ENCODE measurements at regions not wholly inside any gene's neighbourhood (a gene's known extent, or its start where the extent isn't known, plus 50 kb on each side); places are given as distances from the start of the nearest gene placed in this dataset.

DNA sequence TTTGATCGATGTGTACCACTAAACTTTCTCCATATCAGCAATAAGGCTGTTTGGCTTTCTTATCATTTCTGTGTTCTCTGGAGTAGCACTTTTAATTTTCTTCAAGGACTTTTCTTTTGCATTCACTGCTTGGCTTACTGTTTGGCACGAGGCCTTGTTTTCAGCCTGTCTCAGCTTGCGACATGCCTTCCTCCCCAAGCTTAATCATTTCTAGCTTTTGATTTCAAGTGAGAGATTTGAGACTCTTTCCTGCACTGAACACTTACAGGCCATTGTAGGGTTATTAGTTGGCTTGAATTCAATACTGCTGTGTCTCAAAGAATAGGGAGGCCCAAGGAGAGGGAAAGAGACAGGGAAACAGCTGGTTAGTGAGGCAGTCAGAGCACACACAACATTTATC is 120.6 kb upstream of the KCND3 start:
- in situ Hi-C loops (cut with MboI; ENCODE audit: low sequenced_read_pairs): no loop called here
- Histone ChIP-seq H3K18ac (ENCODE audit: low read depth, low read length) (no peak overlapping the region), H2AK5ac (ENCODE audit: low read depth, low read length) (no peak overlapping the region), H2BK5ac (ENCODE audit: low read depth, low read length, poor library complexity, severe bottlenecking) (no peak overlapping the region), H3K4me2 (ENCODE audit: low read depth, low read length) (no peak overlapping the region), H3K4me3 (ENCODE audit: insufficient read depth, low read depth, low read length) (no peak overlapping the region), H3K9ac (ENCODE audit: low read depth, low read length) (no peak overlapping the region), H4K5ac (ENCODE audit: low read depth, low read length) (no peak overlapping the region), H4K91ac (ENCODE audit: insufficient read depth, low read depth, low read length) (no peak overlapping the region), H2AK9ac (replicated peaks; ENCODE audit: low read depth, low read length, poor library complexity) (no peak overlapping the region), H2BK20ac (ENCODE audit: low read depth, low read length) (no peak overlapping the region), H4K8ac (ENCODE audit: low read depth in 2 of 2, low read length in 2 of 2) (no peak overlapping the region), H3K4me1 (ENCODE audit: control insufficient read depth, insufficient read depth, low read length) (no peaks in the 10 kb centered on the region), H2BK15ac (ENCODE audit: low read depth, low read length) (no peak overlapping the region), H3K4ac (ENCODE audit: low read depth, low read length) (no peak overlapping the region), H2AFZ (replicated peaks; ENCODE audit: low read length, poor library complexity) (no peak overlapping the region), H3K9me3 (ENCODE audit: control insufficient read depth, insufficient read depth, low read length) (no peaks in the 10 kb centered on the region), H3K23ac (ENCODE audit: low read depth, low read length) (no peak overlapping the region), H3K36me3 (ENCODE audit: control insufficient read depth, insufficient read depth, low read length) (no peaks in the 10 kb centered on the region), H3K9me1 (ENCODE audit: insufficient read depth, low read length) (no peaks in the 10 kb centered on the region), H2BK120ac (ENCODE audit: low read depth, low read length) (no peak overlapping the region), H3K79me1 (ENCODE audit: low read depth in 1 of 2, low read length in 2 of 2) (no peaks in the 10 kb centered on the region), H3K27me3 (ENCODE audit: control insufficient read depth, insufficient read depth, low read length) (no peaks in the 10 kb centered on the region), H4K20me1 (ENCODE audit: insufficient read depth, low read length) (no peaks in the 10 kb centered on the region), H3K14ac (replicated peaks; ENCODE audit: low read depth, low read length) (no peak overlapping the region), H3K56ac (ENCODE audit: extremely low read depth, insufficient read depth, low read length) (no peak overlapping the region), H3K27ac (ENCODE audit: insufficient read depth, low read length) (no peak overlapping the region)
- no peak for TF ChIP-seq MAFK (IDR thresholded peaks at IDR 0.05; ENCODE audit: low read depth, low read length)
- TF ChIP-seq MXI1 (IDR thresholded peaks at IDR 0.05; ENCODE audit: borderline replicate concordance, low read depth, low read length): no peak
- TF ChIP-seq RCOR1 (IDR thresholded peaks at IDR 0.05; ENCODE audit: insufficient replicate concordance, low read length): no peak
- no peak for TF ChIP-seq CTCF (conservative IDR thresholded peaks at IDR 0.05; ENCODE audit: low read depth, low read length)
- TF ChIP-seq FOS (IDR thresholded peaks at IDR 0.05; ENCODE audit: low read depth, low read length): no peak
- TF ChIP-seq RAD21 (IDR thresholded peaks at IDR 0.05; ENCODE audit: low read length): no peak
- TF ChIP-seq POLR2A (IDR thresholded peaks at IDR 0.05; ENCODE audit: low read depth, low read length): no peak
- TF ChIP-seq USF2 (IDR thresholded peaks at IDR 0.05; ENCODE audit: low read depth, low read length): no peak
- no peak for TF ChIP-seq RFX5 (IDR thresholded peaks at IDR 0.05; ENCODE audit: low read depth, low read length)
- TF ChIP-seq, protein P1, sequence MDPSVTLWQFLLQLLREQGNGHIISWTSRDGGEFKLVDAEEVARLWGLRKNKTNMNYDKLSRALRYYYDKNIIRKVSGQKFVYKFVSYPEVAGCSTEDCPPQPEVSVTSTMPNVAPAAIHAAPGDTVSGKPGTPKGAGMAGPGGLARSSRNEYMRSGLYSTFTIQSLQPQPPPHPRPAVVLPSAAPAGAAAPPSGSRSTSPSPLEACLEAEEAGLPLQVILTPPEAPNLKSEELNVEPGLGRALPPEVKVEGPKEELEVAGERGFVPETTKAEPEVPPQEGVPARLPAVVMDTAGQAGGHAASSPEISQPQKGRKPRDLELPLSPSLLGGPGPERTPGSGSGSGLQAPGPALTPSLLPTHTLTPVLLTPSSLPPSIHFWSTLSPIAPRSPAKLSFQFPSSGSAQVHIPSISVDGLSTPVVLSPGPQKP (IDR thresholded peaks at IDR 0.05; ENCODE audit: borderline replicate concordance, low read depth, low read length): no peak
- TF ChIP-seq NFE2L2 (IDR thresholded peaks at IDR 0.05; ENCODE audit: low read depth, low read length): no peak
- no peak for TF ChIP-seq MAZ (IDR thresholded peaks at IDR 0.05; ENCODE audit: borderline replicate concordance, low read depth, low read length)
- TF ChIP-seq SMC3 (IDR thresholded peaks at IDR 0.05; ENCODE audit: low read depth, low read length): no peak
- TF ChIP-seq CEBPB (IDR thresholded peaks at IDR 0.05; ENCODE audit: low read depth, low read length): no peak
- no peak for TF ChIP-seq CHD1 (IDR thresholded peaks at IDR 0.05; ENCODE audit: low read depth, low read length)
- TF ChIP-seq BHLHE40 (IDR thresholded peaks at IDR 0.05; ENCODE audit: low read depth, low read length): no peak
- CTCF ChIA-PET: no interaction called here
- dilution Hi-C loops (cut with HindIII; ENCODE audit: low sequenced_read_pairs, unreplicated experiment): no loop called here
- no peak for ATAC-seq (ENCODE audit: low read depth)
- no peak for DNase-seq
- no CpG with 5 or more reads among the region's 3 CpGs for WGBS, 2 experiments (ENCODE audit: extremely low coverage in 2 of 2, insufficient read length in 1 of 2)
- BruUV-seq (replicated peaks): no TSS peak
- POLR2A ChIA-PET (ENCODE audit: unreplicated experiment): no interaction called here
- intact Hi-C loops (cut with micrococcal nuclease): no loop called here
